ENCODE measurements at regions not wholly inside any gene's neighbourhood (a gene's known extent, or its start where the extent isn't known, plus 50 kb on each side); places are given as distances from the start of the nearest gene placed in this dataset.

- H3K27ac ChIP-seq (ENCODE audit: insufficient read depth, low read length, poor library complexity, severe bottlenecking): no peak overlapping the region
- H3K4me1 Mint-ChIP-seq: no peaks in the 10 kb centered on the region
- no peaks in the 10 kb centered on the region for H3K4me1 ChIP-seq (ENCODE audit: control insufficient read depth, insufficient read depth, low read length, poor library complexity, severe bottlenecking)
- no peak overlapping the region for H3K4me3 ChIP-seq (ENCODE audit: low read depth, low read length)
- H3K27me3 Mint-ChIP-seq: no peaks in the 10 kb centered on the region
- H3K36me3 ChIP-seq (ENCODE audit: control insufficient read depth, insufficient read depth, low read length): no peaks in the 10 kb centered on the region
- H3K27ac Mint-ChIP-seq: no peak overlapping the region
- no peak for ATAC-seq (ENCODE audit: low read depth in 2 of 2)
- no peaks in the 10 kb centered on the region for H3K36me3 Mint-ChIP-seq
- H3K27me3 ChIP-seq (ENCODE audit: control insufficient read depth, insufficient read depth, low read length): no peaks in the 10 kb centered on the region
- peaks cover 0 to 7% (median 0%) of the 10 kb centered on the region in 7 donors for H3K9me3 Mint-ChIP-seq
- H3K4me3 Mint-ChIP-seq: no peak overlapping the region
- DNase-seq: no peak
- H3K9me3 ChIP-seq (ENCODE audit: control insufficient read depth in 2 of 2, low read length in 2 of 2): no peaks in the 10 kb centered on the region
These were observed 353.6 kb downstream of the MAFB start for GRCh38 chr20:40335437-40335836.

DNA sequence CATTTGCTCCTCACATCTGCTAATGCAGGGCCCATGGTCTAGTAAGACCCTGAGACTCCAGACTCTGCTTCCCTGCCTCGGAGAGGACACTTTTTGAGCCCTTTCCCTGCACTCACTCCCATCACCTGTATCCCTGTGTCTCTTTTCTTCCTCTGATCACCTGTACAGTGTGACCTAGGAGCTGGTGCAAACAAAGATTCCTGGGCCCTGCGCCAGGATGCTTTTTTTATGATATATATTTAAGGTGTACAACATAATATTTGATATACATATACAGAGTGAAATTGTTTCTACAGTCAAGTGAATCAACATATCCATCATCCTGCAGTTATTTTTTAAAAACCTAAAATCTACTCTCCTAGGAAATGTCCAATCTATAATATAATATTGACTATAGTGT, 355.4 kb downstream of the MAFB start:
- Mint-ChIP-seq H3K4me1 (no peaks in the 10 kb centered on the region), H3K36me3 (no peaks in the 10 kb centered on the region), H3K27ac (no peak overlapping the region), H3K4me3 (no peak overlapping the region), H3K9me3 (peaks cover 0 to 7% (median 0%) of the 10 kb centered on the region in 7 donors), H3K27me3 (no peaks in the 10 kb centered on the region)
- Histone ChIP-seq H3K4me3 (ENCODE audit: low read depth, low read length) (no peak overlapping the region), H3K9me3 (ENCODE audit: control insufficient read depth in 2 of 2, low read length in 2 of 2) (no peaks in the 10 kb centered on the region), H3K36me3 (ENCODE audit: control insufficient read depth, insufficient read depth, low read length) (no peaks in the 10 kb centered on the region), H3K27me3 (ENCODE audit: control insufficient read depth, insufficient read depth, low read length) (no peaks in the 10 kb centered on the region), H3K4me1 (ENCODE audit: control insufficient read depth, insufficient read depth, low read length, poor library complexity, severe bottlenecking) (no peaks in the 10 kb centered on the region), H3K27ac (ENCODE audit: insufficient read depth, low read length, poor library complexity, severe bottlenecking) (no peak overlapping the region)
- DNase-seq: no peak
- ATAC-seq (ENCODE audit: low read depth in 2 of 2): no peak

DNA sequence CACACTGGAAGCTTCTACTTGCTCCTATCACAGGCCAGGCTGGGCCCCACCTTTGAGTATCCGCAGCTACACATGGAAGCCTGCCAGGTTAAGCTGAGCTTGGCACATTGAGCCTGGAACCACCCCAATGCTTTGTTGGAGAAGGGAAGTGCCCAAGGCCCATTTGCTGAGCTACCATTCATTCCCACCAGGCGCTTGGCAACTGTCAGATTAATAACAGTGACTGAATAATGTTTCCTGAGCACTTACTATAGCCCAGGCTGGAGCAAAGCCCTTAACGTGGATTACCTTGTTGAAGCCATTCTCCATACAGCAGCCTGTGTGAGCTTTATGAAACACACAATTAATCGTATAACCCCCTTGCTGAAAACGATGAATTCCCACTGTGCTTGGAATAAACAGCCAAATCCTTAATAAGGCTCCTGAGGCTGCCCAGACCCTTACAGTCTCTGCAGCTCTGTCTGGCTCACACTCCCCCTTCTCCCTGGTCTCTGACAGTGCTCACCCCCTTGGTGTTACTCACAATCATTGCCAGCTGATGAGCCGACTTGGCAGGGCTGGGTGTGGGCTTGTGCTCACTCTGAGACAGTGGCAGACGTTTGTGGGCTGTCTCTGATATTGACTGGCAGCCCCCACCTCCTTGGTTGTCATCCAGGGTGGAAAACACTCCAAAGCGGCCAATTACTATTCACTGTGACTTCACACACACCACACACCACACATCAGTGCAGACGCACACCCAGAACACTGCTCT, 357.1 kb downstream of the MAFB start:
- H3K27me3 Mint-ChIP-seq: no peaks in the 10 kb centered on the region
- H3K4me3 Mint-ChIP-seq: no peak overlapping the region
- no peaks in the 10 kb centered on the region for H3K36me3 Mint-ChIP-seq

DNA sequence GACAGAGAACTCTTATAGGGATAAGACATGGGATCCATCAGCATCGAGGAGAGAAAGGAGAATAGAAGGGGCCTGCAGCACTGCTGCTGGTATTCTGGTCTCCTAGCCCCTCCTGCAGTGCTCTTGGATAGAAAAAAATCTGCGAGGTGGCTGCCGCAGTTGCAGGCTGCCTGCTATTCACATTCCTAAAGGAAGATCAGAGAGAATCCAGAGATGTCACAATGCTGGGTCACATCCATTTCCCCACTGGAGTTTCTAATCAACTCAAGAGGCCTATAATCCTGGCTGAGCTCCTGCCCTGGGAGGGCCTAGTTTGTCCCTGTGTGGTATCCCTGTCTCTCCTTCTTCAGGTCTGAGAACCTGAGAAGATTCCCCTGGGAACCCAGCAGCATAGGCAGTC, 357.8 kb downstream of the MAFB start:
- no peaks in the 10 kb centered on the region for H3K27me3 Mint-ChIP-seq
- Histone ChIP-seq H3K27me3 (ENCODE audit: control insufficient read depth, insufficient read depth, low read length) (no peaks in the 10 kb centered on the region), H3K36me3 (ENCODE audit: control insufficient read depth, insufficient read depth, low read length) (no peaks in the 10 kb centered on the region), H3K27ac (ENCODE audit: insufficient read depth, low read length, poor library complexity, severe bottlenecking) (no peak overlapping the region), H3K4me3 (ENCODE audit: low read depth, low read length) (no peak overlapping the region), H3K9me3 (ENCODE audit: control insufficient read depth in 2 of 2, low read length in 2 of 2) (no peaks in the 10 kb centered on the region), H3K4me1 (ENCODE audit: control insufficient read depth, insufficient read depth, low read length, poor library complexity, severe bottlenecking) (no peaks in the 10 kb centered on the region)
- ATAC-seq (ENCODE audit: low read depth in 2 of 2) (no peak), DNase-seq (no peak)
- H3K9me3 Mint-ChIP-seq: peaks cover 0 to 5% (median 2%) of the 10 kb centered on the region in 7 donors
- no peak overlapping the region for H3K4me3 Mint-ChIP-seq
- no peak overlapping the region for H3K27ac Mint-ChIP-seq
- H3K4me1 Mint-ChIP-seq: no peaks in the 10 kb centered on the region
- H3K36me3 Mint-ChIP-seq: no peaks in the 10 kb centered on the region

More for the DNA sequence above, 357.1 kb downstream of the MAFB start:
- no peaks in the 10 kb centered on the region for H3K36me3 ChIP-seq (ENCODE audit: control insufficient read depth, insufficient read depth, low read length)
- no peak overlapping the region for H3K4me3 ChIP-seq (ENCODE audit: low read depth, low read length)
- Mint-ChIP-seq H3K4me1 (no peaks in the 10 kb centered on the region), H3K9me3 (peaks cover 0 to 5% (median 2%) of the 10 kb centered on the region in 7 donors), H3K27ac (no peak overlapping the region)
- DNase-seq: no peak
- H3K27me3 ChIP-seq (ENCODE audit: control insufficient read depth, insufficient read depth, low read length): no peaks in the 10 kb centered on the region
- no peak overlapping the region for H3K27ac ChIP-seq (ENCODE audit: insufficient read depth, low read length, poor library complexity, severe bottlenecking)
- no peaks in the 10 kb centered on the region for H3K4me1 ChIP-seq (ENCODE audit: control insufficient read depth, insufficient read depth, low read length, poor library complexity, severe bottlenecking)
- no peak for ATAC-seq (ENCODE audit: low read depth in 2 of 2)
- H3K9me3 ChIP-seq (ENCODE audit: control insufficient read depth in 2 of 2, low read length in 2 of 2): no peaks in the 10 kb centered on the region

DNA sequence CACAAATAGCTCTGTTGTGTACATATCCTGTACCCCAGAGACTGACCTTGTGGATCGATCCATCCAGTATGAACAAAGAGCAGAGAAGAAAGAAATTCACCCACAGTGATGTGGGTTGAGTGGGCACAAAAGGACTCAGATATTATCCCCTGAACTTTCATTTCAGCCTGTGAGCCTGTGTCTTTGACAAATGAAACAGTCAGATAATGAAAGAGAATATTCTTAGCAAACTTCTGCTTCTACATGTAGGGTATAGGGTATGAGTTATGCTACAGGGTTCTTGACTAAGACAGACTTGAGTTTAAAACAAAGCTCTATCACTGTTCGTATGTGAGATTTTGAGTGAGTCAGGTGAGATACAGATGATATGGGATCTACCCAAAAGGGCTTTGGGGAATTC, 359.7 kb downstream of the MAFB start:
- H3K4me1 Mint-ChIP-seq: no peaks in the 10 kb centered on the region
- Histone ChIP-seq H3K27ac (ENCODE audit: insufficient read depth, low read length, poor library complexity, severe bottlenecking) (no peak overlapping the region), H3K27me3 (ENCODE audit: control insufficient read depth, insufficient read depth, low read length) (no peaks in the 10 kb centered on the region), H3K4me1 (ENCODE audit: control insufficient read depth, insufficient read depth, low read length, poor library complexity, severe bottlenecking) (no peaks in the 10 kb centered on the region), H3K4me3 (ENCODE audit: low read depth, low read length) (no peak overlapping the region), H3K36me3 (ENCODE audit: control insufficient read depth, insufficient read depth, low read length) (no peaks in the 10 kb centered on the region), H3K9me3 (ENCODE audit: control insufficient read depth in 2 of 2, low read length in 2 of 2) (no peaks in the 10 kb centered on the region)
- peaks cover 0 to 4% (median 2%) of the 10 kb centered on the region in 7 donors for H3K9me3 Mint-ChIP-seq
- no peaks in the 10 kb centered on the region for H3K27me3 Mint-ChIP-seq
- no peaks in the 10 kb centered on the region for H3K36me3 Mint-ChIP-seq
- DNase-seq (no peak), ATAC-seq (ENCODE audit: low read depth in 2 of 2) (no peak)
- H3K4me3 Mint-ChIP-seq: no peak overlapping the region
- no peak overlapping the region for H3K27ac Mint-ChIP-seq

DNA sequence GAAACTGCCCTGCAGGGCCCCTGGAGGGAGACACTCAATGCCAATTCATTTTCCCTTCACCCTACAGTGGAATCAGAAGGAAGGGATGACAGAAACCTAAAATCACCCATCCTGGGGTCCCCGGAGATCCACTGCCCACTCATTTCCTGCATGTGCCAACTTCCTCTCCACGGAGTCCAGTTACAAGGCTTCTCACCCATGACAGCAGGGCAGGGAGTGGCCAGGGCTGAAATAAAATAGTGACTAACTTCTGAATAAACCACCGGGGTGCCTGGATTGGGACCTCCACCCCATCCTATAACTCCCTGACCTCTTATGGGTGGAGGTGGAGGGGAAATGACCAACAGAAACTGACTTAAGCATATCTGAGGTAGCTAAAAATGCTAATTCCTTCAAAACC, 362.3 kb downstream of the MAFB start:
- Histone ChIP-seq H3K9me3 (ENCODE audit: control insufficient read depth in 2 of 2, low read length in 2 of 2) (no peaks in the 10 kb centered on the region), H3K27me3 (ENCODE audit: control insufficient read depth, insufficient read depth, low read length) (no peaks in the 10 kb centered on the region), H3K4me1 (ENCODE audit: control insufficient read depth, insufficient read depth, low read length, poor library complexity, severe bottlenecking) (no peaks in the 10 kb centered on the region), H3K4me3 (ENCODE audit: low read depth, low read length) (no peak overlapping the region), H3K36me3 (ENCODE audit: control insufficient read depth, insufficient read depth, low read length) (no peaks in the 10 kb centered on the region), H3K27ac (ENCODE audit: insufficient read depth, low read length, poor library complexity, severe bottlenecking) (no peak overlapping the region)
- H3K4me3 Mint-ChIP-seq: no peak overlapping the region
- H3K27ac Mint-ChIP-seq: no peak overlapping the region
- no peaks in the 10 kb centered on the region for H3K27me3 Mint-ChIP-seq
- peaks cover 0 to 6% (median 2%) of the 10 kb centered on the region in 7 donors for H3K9me3 Mint-ChIP-seq
- no peaks in the 10 kb centered on the region for H3K4me1 Mint-ChIP-seq
- DNase-seq: no peak
- ATAC-seq (ENCODE audit: low read depth in 2 of 2): no peak
- no peaks in the 10 kb centered on the region for H3K36me3 Mint-ChIP-seq

DNA sequence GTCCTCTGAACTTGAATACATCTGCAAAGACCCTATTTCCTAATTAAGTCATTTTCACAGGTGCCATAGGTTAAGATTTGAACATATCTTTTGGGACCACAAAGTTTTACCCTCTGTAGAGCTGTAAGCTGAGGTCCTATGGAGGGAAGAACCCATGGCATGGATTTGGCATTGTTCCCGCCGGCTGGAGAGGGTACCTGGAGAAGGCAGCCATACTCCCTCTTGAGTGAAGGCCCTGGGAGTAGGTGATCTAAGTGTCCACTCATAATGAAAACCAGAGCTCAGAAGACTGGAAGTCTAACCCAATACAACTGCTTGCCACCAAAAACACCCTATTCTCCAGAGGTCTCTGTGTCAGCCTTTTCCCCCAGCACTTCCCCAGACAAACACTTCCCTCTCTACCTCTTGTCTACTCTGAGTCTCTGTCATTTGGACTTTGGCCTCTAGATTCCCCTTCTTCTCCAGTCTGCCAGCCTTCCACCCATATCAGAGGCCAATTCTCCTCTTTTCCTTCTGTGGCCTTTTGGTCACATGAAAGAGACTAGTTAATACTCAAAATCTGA, 363.9 kb downstream of the MAFB start:
- Histone ChIP-seq H3K4me3 (ENCODE audit: low read depth, low read length) (no peak overlapping the region), H3K27me3 (ENCODE audit: control insufficient read depth, insufficient read depth, low read length) (no peaks in the 10 kb centered on the region), H3K4me1 (ENCODE audit: control insufficient read depth, insufficient read depth, low read length, poor library complexity, severe bottlenecking) (no peaks in the 10 kb centered on the region), H3K36me3 (ENCODE audit: control insufficient read depth, insufficient read depth, low read length) (no peaks in the 10 kb centered on the region), H3K9me3 (ENCODE audit: control insufficient read depth in 2 of 2, low read length in 2 of 2) (no peaks in the 10 kb centered on the region), H3K27ac (ENCODE audit: insufficient read depth, low read length, poor library complexity, severe bottlenecking) (no peak overlapping the region)
- H3K27me3 Mint-ChIP-seq: no peaks in the 10 kb centered on the region
- H3K36me3 Mint-ChIP-seq: no peaks in the 10 kb centered on the region
- H3K27ac Mint-ChIP-seq: no peak overlapping the region
- no peak for DNase-seq
- no peak overlapping the region for H3K4me3 Mint-ChIP-seq
- peaks cover 0 to 5% (median 2%) of the 10 kb centered on the region in 7 donors for H3K9me3 Mint-ChIP-seq
- H3K4me1 Mint-ChIP-seq: no peaks in the 10 kb centered on the region
- ATAC-seq (ENCODE audit: low read depth in 2 of 2): no peak

DNA sequence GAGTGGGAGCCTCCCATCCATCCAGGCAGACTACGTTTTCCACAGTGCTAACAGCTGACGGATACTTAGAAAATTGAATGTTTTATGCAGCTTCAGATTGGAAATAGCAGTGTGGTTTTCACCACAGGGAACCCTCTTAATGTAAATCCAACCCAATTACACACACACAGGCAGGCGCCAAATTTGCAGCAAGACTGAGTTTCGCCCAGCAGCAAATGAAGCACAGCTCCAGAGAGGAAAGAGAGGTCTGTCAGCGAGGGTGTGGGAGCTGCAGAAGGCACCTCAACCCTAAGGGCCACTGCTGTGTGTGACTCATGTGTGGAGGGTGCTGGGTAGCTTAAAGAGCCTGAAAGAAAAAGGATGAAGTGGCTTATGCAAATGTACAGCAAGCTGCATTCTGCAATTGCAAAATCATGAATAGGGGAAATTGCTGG, 365.7 kb downstream of the MAFB start:
- no peaks in the 10 kb centered on the region for H3K27me3 ChIP-seq (ENCODE audit: control insufficient read depth, insufficient read depth, low read length)
- no peaks in the 10 kb centered on the region for H3K4me1 ChIP-seq (ENCODE audit: control insufficient read depth, insufficient read depth, low read length, poor library complexity, severe bottlenecking)
- Mint-ChIP-seq H3K9me3 (peaks cover 0 to 5% (median 2%) of the 10 kb centered on the region in 7 donors), H3K36me3 (no peaks in the 10 kb centered on the region), H3K27me3 (no peaks in the 10 kb centered on the region), H3K4me3 (no peak overlapping the region), H3K4me1 (no peaks in the 10 kb centered on the region), H3K27ac (no peak overlapping the region)
- H3K9me3 ChIP-seq (ENCODE audit: control insufficient read depth in 2 of 2, low read length in 2 of 2): no peaks in the 10 kb centered on the region
- no peak overlapping the region for H3K27ac ChIP-seq (ENCODE audit: insufficient read depth, low read length, poor library complexity, severe bottlenecking)
- DNase-seq (no peak), ATAC-seq (ENCODE audit: low read depth in 2 of 2) (no peak)
- H3K36me3 ChIP-seq (ENCODE audit: control insufficient read depth, insufficient read depth, low read length): no peaks in the 10 kb centered on the region
- no peak overlapping the region for H3K4me3 ChIP-seq (ENCODE audit: low read depth, low read length)

All from CD4-positive, CD25-positive, alpha-beta regulatory T cell (primary cell).